Transverse colon (tissue), 4 donors: ENCODE measurements at regions not wholly inside any gene's neighbourhood (a gene's known extent, or its start where the extent isn't known, plus 50 kb on each side); places are given as distances from the start of the nearest gene placed in this dataset.

Experiments
- DNase-seq: peaks from one replicate; pipeline ENCODE4 v3.0.0-alpha.2; 2019
- H3K27ac ChIP-seq, 4 donors: fragments of 200-600 bp; sonication (generic); 2 replicates each; pipeline ENCODE4 v1.5.1; 2016 to 2018; ENCODE audit warnings: inconsistent platforms in 4 of 4
- H3K27me3 ChIP-seq: fragments of 200-600 bp; sonication (generic); 2 replicates; pipeline ENCODE4 v1.5.1; 2017; ENCODE audit warnings: inconsistent platforms
- H3K36me3 ChIP-seq, 4 donors: fragments of 200-600 bp; sonication (generic); 2 replicates each; pipeline ENCODE4 v1.5.1; 2017 to 2019; ENCODE audit warnings: inconsistent platforms in 4 of 4
- H3K4me1 ChIP-seq, 4 donors: fragments of 200-600 bp; sonication (generic); 2 replicates each; pipeline ENCODE4 v1.5.1; 2017 to 2020; ENCODE audit warnings: inconsistent platforms in 4 of 4
- H3K4me3 ChIP-seq, 4 donors: fragments of 200-600 bp; sonication (generic); 1 replicate in 1 of 4; 2 replicates in 3 of 4; pipeline versions ENCODE4 v1.5.1 to v1.6.1; 2017 to 2019; ENCODE audit warnings: inconsistent platforms in 4 of 4
- H3K9me3 ChIP-seq, 2 donors: fragments of 200-600 bp; sonication (generic); 2 replicates each; pipeline ENCODE4 v1.5.1; 2017 to 2019; ENCODE audit warnings: inconsistent platforms in 2 of 2
- EP300 ChIP-seq: sonication (generic); formaldehyde crosslinking; IDR thresholded peaks from one replicate; pipeline ENCODE4 v1.6.1; 2017; ENCODE audit warnings: antibody characterized with exemption, low read depth
- POLR2A ChIP-seq: fragments of 450-650 bp; IDR thresholded peaks from one replicate; pipeline ENCODE4 v1.6.1; 2016; ENCODE audit warnings: antibody characterized with exemption, mild to moderate bottlenecking, moderate library complexity
- POLR2AphosphoS5 ChIP-seq, 3 donors: sonication (generic); formaldehyde crosslinking; IDR thresholded peaks; one replicate each; pipeline ENCODE4 v1.6.1; 2016; ENCODE audit warnings: antibody characterized with exemption in 3 of 3
- WGBS, 2 donors: methylation state at CpG; one replicate each; pipeline ENCODE4 v1.1.5; 2018; ENCODE audit warnings: low coverage in 1 of 2; 5-methylcytosine and 5-hydroxymethylcytosine counted together
- in situ Hi-C, 4 donors: fragments of 200-750 bp; cut with MboI; loops; one replicate each; pipeline versions ENCODE4 v1.15.0 to v1.15.1; 2017; ENCODE audit warnings: low sequenced_read_pairs in 3 of 4, low pct_ligation_motif_present in 1 of 4, low pct_unique_long_range_greater_than_20kb in 1 of 4
- intact Hi-C: fragments of 100-400 bp; cut with DNase I; formaldehyde crosslinking; loops from one replicate; pipeline ENCODE4 v1.15.1; 2023; ENCODE audit warnings: low total_unique reads
- TF ChIP-seq, protein P1 (sequence below), 5 experiments: fragments of 200-600 bp in 3 of 5; fragments of 450-650 bp in 2 of 5; sonication (generic) in 3 of 5; IDR thresholded peaks; 1 replicate in 2 of 5; 2 replicates in 3 of 5; pipeline ENCODE4 v1.5.1; 2016 to 2017; ENCODE audit warnings: antibody characterized with exemption in 5 of 5, inconsistent platforms in 3 of 5, mild to moderate bottlenecking in 2 of 5, moderate library complexity in 1 of 5

DNA sequence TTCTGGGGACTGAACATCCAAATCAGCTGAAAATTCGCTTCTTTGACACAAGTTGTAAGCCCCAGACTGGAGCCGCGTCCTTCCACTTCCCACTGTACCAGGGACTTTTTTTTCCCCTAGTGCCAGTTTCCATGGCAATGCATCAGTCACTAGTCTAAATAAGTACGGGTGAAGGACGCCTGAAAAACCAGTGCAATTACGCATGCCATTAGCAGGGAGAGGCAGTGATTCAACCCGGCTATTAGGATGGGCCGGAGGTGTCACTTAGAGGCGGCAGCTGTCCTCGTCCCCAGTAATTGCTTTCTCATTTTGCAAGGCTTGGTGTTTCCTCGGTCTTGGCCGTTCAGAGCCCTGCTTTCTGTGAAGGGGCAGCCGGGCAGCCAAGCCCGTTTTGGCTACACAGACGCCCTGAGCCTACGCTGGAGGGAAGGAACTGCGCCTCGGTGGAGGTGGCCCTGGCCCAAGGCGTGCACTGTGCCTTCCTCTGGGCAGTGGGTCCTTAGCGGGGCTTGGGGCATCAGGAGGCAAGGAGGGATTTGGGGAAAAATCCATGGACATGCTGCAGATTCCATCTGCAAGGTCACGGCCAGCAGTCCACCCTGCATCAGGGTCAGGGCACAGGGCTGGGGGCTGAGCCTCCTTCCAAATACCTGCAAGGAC is 319.7 kb downstream of the CTTN start:
- Histone ChIP-seq H3K27ac (no peak overlapping the region), H3K4me3 (no peak overlapping the region), H3K9me3 (no peaks in the 10 kb centered on the region), H3K27me3 (no peaks in the 10 kb centered on the region), H3K4me1 (no peaks in the 10 kb centered on the region), H3K36me3 (no peaks in the 10 kb centered on the region)
- in situ Hi-C loops: no loop called here
- WGBS, 2 donors: 49 to 66% methylated on average over 6 to 21 of the region's 21 CpGs
- intact Hi-C loops: no loop called here
- TF ChIP-seq POLR2AphosphoS5 (IDR thresholded peaks at IDR 0.05): no peak
- TF ChIP-seq, protein P1, sequence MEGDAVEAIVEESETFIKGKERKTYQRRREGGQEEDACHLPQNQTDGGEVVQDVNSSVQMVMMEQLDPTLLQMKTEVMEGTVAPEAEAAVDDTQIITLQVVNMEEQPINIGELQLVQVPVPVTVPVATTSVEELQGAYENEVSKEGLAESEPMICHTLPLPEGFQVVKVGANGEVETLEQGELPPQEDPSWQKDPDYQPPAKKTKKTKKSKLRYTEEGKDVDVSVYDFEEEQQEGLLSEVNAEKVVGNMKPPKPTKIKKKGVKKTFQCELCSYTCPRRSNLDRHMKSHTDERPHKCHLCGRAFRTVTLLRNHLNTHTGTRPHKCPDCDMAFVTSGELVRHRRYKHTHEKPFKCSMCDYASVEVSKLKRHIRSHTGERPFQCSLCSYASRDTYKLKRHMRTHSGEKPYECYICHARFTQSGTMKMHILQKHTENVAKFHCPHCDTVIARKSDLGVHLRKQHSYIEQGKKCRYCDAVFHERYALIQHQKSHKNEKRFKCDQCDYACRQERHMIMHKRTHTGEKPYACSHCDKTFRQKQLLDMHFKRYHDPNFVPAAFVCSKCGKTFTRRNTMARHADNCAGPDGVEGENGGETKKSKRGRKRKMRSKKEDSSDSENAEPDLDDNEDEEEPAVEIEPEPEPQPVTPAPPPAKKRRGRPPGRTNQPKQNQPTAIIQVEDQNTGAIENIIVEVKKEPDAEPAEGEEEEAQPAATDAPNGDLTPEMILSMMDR (IDR thresholded peaks at IDR 0.05): no peak
- DNase-seq: no peak

DNA sequence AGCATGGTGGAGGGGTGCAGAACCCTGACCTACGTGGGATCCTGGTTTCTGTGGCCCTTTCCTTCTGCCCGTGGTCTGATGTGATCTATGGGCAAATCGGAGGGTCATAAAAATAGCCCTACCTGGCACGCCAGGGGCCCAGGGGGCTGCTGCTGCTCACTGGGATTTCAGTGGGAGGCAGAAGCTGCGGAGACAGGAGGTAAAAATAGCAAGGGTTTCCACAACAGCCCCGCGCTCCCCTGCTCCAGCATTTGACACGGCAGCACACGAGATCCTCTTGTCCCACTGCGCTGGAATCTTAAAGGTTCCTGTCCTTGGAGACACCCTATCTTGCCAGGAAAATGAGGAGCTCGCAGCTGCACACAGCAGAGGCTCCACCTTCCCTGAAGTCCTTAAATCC is 321.2 kb downstream of the CTTN start:
- Histone ChIP-seq H3K27me3 (no peaks in the 10 kb centered on the region), H3K9me3 (no peaks in the 10 kb centered on the region), H3K4me1 (no peaks in the 10 kb centered on the region), H3K27ac (no peak overlapping the region), H3K36me3 (no peaks in the 10 kb centered on the region), H3K4me3 (no peak overlapping the region)
- 82% methylated on average over 11 of the region's 11 CpGs; no CpG with 5 or more reads in 1 of the 2 donors for WGBS, 2 donors
- intact Hi-C loops: no loop called here
- no peak for TF ChIP-seq POLR2A
- TF ChIP-seq POLR2AphosphoS5 (IDR thresholded peaks at IDR 0.05): no peak
- TF ChIP-seq, protein P1 (IDR thresholded peaks at IDR 0.05): no peak
- no peak for TF ChIP-seq EP300
- in situ Hi-C loops: no loop called here
- no peak for DNase-seq

DNA sequence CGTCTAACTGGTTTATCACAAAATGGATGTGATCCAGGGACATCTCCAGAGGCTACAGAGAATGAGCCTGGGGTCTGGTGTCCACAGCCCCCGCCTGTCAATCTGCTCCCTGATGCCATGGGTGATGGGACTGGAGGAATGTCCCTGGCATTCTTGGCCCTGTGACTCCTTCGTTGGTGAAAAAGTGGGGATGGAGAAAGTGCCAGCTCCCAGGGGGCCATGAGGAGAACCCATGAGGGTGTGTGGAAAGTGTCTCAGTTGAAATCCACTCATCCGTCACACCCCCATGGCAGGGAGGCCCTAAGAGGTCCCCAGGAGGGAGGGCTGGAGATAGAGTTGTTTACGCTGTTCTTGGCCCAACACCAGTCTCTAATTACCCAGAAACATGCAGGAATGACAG is 322.0 kb downstream of the CTTN start:
- in situ Hi-C loops: no loop called here

DNA sequence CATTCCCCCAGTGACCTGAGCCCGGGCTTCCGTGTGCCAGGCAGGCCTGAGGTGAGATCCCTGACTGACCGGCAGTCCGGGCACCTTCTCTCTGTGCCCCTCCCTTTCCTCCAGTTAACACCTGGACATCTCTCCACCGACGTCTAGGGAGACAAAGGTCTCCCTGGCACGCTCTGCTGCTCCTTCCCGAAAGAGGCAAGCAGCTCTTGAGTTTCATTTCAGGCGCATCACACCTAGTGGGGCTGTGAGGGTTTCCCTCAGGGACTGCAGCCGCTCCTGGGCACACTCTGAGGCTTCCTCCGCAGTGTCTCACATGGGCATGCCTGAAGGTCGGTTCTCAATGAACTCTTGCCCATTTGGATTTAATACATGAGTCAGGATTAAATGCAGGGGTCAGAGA is 322.7 kb downstream of the CTTN start:
- 88 to 100% methylated on average over 3 to 12 of the region's 12 CpGs for WGBS, 2 donors
- H3K4me1 ChIP-seq: no peaks in the 10 kb centered on the region
- H3K9me3 ChIP-seq: no peaks in the 10 kb centered on the region
- H3K27ac ChIP-seq: no peak overlapping the region
- DNase-seq: no peak
- in situ Hi-C loops (no loop called here), intact Hi-C loops (no loop called here)
- no peak for TF ChIP-seq POLR2A
- no peak for TF ChIP-seq POLR2AphosphoS5 (IDR thresholded peaks at IDR 0.05)
- H3K36me3 ChIP-seq: no peaks in the 10 kb centered on the region
- no peak overlapping the region for H3K4me3 ChIP-seq
- no peaks in the 10 kb centered on the region for H3K27me3 ChIP-seq

More for the DNA sequence above, 322.0 kb downstream of the CTTN start:
- Histone ChIP-seq H3K4me1 (no peaks in the 10 kb centered on the region), H3K36me3 (no peaks in the 10 kb centered on the region), H3K9me3 (no peaks in the 10 kb centered on the region), H3K4me3 (no peak overlapping the region), H3K27me3 (no peaks in the 10 kb centered on the region), H3K27ac (no peak overlapping the region)
- WGBS, 2 donors: 85% methylated on average over 5 of the region's 5 CpGs; no CpG with 5 or more reads in 1 of the 2 donors
- DNase-seq: no peak
- intact Hi-C loops: no loop called here
- TF ChIP-seq, protein P1 (IDR thresholded peaks at IDR 0.05): no peak
- no peak for TF ChIP-seq EP300
- TF ChIP-seq POLR2A: no peak
- no peak for TF ChIP-seq POLR2AphosphoS5 (IDR thresholded peaks at IDR 0.05)

DNA sequence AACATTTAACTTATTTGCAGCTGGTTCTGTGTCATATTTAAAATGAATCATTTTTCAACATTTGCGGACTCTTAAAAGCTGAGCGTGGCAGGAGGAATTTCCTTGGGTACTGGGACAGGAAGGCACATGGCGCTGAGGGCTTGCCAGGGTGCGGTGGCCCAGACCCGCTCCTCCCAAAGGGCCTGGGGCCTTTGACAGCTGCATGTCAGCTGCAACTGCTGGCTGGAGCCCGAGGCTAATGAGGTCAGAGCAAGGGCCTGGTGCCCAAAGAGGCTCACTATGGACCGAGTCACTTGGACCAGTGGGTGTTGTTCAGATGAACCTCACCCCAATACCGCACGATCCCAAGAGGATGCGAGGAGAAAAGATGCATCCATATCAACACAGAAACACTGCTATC is 326.9 kb downstream of the CTTN start:
- H3K4me3 ChIP-seq: no peak overlapping the region
- H3K9me3 ChIP-seq: no peaks in the 10 kb centered on the region
- H3K4me1 ChIP-seq: no peaks in the 10 kb centered on the region
- no peak overlapping the region for H3K27ac ChIP-seq
- TF ChIP-seq, protein P1 (IDR thresholded peaks at IDR 0.05): no peak
- no peak for TF ChIP-seq EP300
- no peak for TF ChIP-seq POLR2AphosphoS5 (IDR thresholded peaks at IDR 0.05)
- no peak for TF ChIP-seq POLR2A
- no peaks in the 10 kb centered on the region for H3K27me3 ChIP-seq
- intact Hi-C loops (no loop called here), in situ Hi-C loops (no loop called here)
- H3K36me3 ChIP-seq: no peaks in the 10 kb centered on the region
- no peak for DNase-seq
- WGBS, 2 donors: 86 to 97% methylated on average over 4 to 10 of the region's 10 CpGs
